NCI-H1417 treated with DMSO at 0.1 percent for 48 hours (cell line): ENCODE measurements at regions not wholly inside any gene's neighbourhood (a gene's known extent, or its start where the extent isn't known, plus 50 kb on each side); places are given as distances from the start of the nearest gene placed in this dataset.

Experiments used
- DNase-seq: peaks from one replicate; lab custom pipeline; 2025; lab: John Stamatoyannopoulos, UW

- DNase-seq, result no peak
Observed at GRCh38 chr13:78780708-78781107, 121.8 kb upstream of the OBI1 start.

GRCh38 chr13:78779608-78780007 lies 120.7 kb upstream of the OBI1 start:
- no peak for DNase-seq

GRCh38 chr13:78777976-78778375 lies 119.0 kb upstream of the OBI1 start:
- no peak for DNase-seq

- no peak for DNase-seq
Observed at GRCh38 chr13:78777396-78777795, 118.4 kb upstream of the OBI1 start.

- DNase-seq, result no peak
Observed at GRCh38 chr13:78772933-78773332, 114.0 kb upstream of the OBI1 start.

- no peak for DNase-seq
Observed at GRCh38 chr13:78770601-78771000, 111.6 kb upstream of the OBI1 start.

- no peak for DNase-seq
Observed at GRCh38 chr13:78768950-78769349, 110.0 kb upstream of the OBI1 start.

GRCh38 chr13:78764665-78765064 lies 105.7 kb upstream of the OBI1 start:
- no peak for DNase-seq

GRCh38 chr13:78762825-78763224 lies 103.9 kb upstream of the OBI1 start:
- DNase-seq, result no peak

- no peak for DNase-seq
Observed at GRCh38 chr13:78759704-78760103, 100.7 kb upstream of the OBI1 start.

- DNase-seq, result no peak
Observed at GRCh38 chr13:78758549-78758948, 99.6 kb upstream of the OBI1 start.

GRCh38 chr13:78753435-78753834 lies 94.5 kb upstream of the OBI1 start:
- DNase-seq, result no peak

- no peak for DNase-seq
Observed at GRCh38 chr13:78750735-78751134, 91.8 kb upstream of the OBI1 start.

- no peak for DNase-seq
Observed at GRCh38 chr13:78743973-78744372, 85.0 kb upstream of the OBI1 start.

GRCh38 chr13:78742659-78743058 lies 83.7 kb upstream of the OBI1 start:
- DNase-seq, result no peak

- DNase-seq, result no peak
Observed at GRCh38 chr13:78736142-78736541, 77.2 kb upstream of the OBI1 start.

GRCh38 chr13:78732445-78733017 lies 73.6 kb upstream of the OBI1 start:
- DNase-seq, result no peak

GRCh38 chr13:78722700-78723099 lies 63.7 kb upstream of the OBI1 start:
- no peak for DNase-seq

- no peak for DNase-seq
Observed at GRCh38 chr13:78719367-78719766, 60.4 kb upstream of the OBI1 start.

GRCh38 chr13:78714717-78715116 lies 55.8 kb upstream of the OBI1 start:
- DNase-seq, result no peak

- DNase-seq, result no peak
Observed at GRCh38 chr13:78712831-78713230, 53.9 kb upstream of the OBI1 start.

- DNase-seq, result no peak
Observed at GRCh38 chr13:78709028-78709427, 50.1 kb upstream of the OBI1 start.
